Activated CD8-positive, alpha-beta memory T cell treated with anti-CD3 and anti-CD28 coated beads, Interleukin-2, amount 10 ng/mL, durations not matched to agents 7 days and 5 days (primary cell): ENCODE measurements at regions not wholly inside any gene's neighbourhood (a gene's known extent, or its start where the extent isn't known, plus 50 kb on each side); places are given as distances from the start of the nearest gene placed in this dataset.

Experiments
- ATAC-seq: fragments of 150-1000 bp; cut with Tn5 transposase; one replicate; pipeline ENCODE4 v1.10.0; 2021; ENCODE audit warnings: moderate library complexity
- CTCF ChIA-PET: fragments of 350-600 bp; sonication (Branson Sonifier 250); formaldehyde crosslinking; loops from one replicate; lab custom pipeline; 2021; ENCODE audit warnings: antibody characterized with exemption; lab: Charles Lee
- DNase-seq: peaks from one replicate; pipeline ENCODE4 v3.0.0-alpha.2; 2020
- H3K27ac Mint-ChIP-seq: one replicate; pipeline ENCODE4 v1.8.0; 2021; ENCODE audit warnings: mild to moderate bottlenecking, mixed read lengths
- H3K27me3 Mint-ChIP-seq: one replicate; pipeline ENCODE4 v1.8.0; 2021; ENCODE audit warnings: mixed read lengths
- H3K36me3 Mint-ChIP-seq: one replicate; pipeline ENCODE4 v1.8.0; 2021; ENCODE audit warnings: mild to moderate bottlenecking, mixed read lengths
- H3K4me1 Mint-ChIP-seq: one replicate; pipeline ENCODE4 v1.8.0; 2021; ENCODE audit warnings: mixed read lengths
- H3K4me3 Mint-ChIP-seq: one replicate; pipeline ENCODE4 v1.8.0; 2021; ENCODE audit warnings: mild to moderate bottlenecking, moderate library complexity, mixed read lengths
- H3K9me3 Mint-ChIP-seq: one replicate; pipeline ENCODE4 v1.8.0; 2022; ENCODE audit warnings: low read depth, mixed read lengths

- Mint-ChIP-seq H3K4me1 (peaks cover 9% of the 10 kb centered on the region), H3K27ac (no peak overlapping the region)
These were observed 52.6 kb upstream of the ACMSD start for GRCh38 chr2:134785659-134786430.

GRCh38 chr2:134788417-134788816, 50.0 kb upstream of the ACMSD start:
- DNase-seq (no peak), ATAC-seq (no peak)
- Mint-ChIP-seq H3K4me1 (peaks cover 4% of the 10 kb centered on the region), H3K27me3 (peaks cover 8% of the 10 kb centered on the region), H3K4me3 (no peak overlapping the region), H3K9me3 (no peaks in the 10 kb centered on the region), H3K36me3 (no peaks in the 10 kb centered on the region), H3K27ac (no peak overlapping the region)
- CTCF ChIA-PET, result no interaction called here

More at GRCh38 chr2:134785659-134786430, 52.6 kb upstream of the ACMSD start:
- peaks cover 17% of the 10 kb centered on the region for H3K27me3 Mint-ChIP-seq
- CTCF ChIA-PET, result no interaction called here
- no peak for ATAC-seq
- no peaks in the 10 kb centered on the region for H3K36me3 Mint-ChIP-seq
- H3K9me3 Mint-ChIP-seq, result no peaks in the 10 kb centered on the region
- DNase-seq, result no peak
- H3K4me3 Mint-ChIP-seq, result no peak overlapping the region
